ENCODE measurements at regions not wholly inside any gene's neighbourhood (a gene's known extent, or its start where the extent isn't known, plus 50 kb on each side); places are given as distances from the start of the nearest gene placed in this dataset.
A peak's percentile ranks its signal among the peaks of the same experiment; 100 is the strongest.

DNA sequence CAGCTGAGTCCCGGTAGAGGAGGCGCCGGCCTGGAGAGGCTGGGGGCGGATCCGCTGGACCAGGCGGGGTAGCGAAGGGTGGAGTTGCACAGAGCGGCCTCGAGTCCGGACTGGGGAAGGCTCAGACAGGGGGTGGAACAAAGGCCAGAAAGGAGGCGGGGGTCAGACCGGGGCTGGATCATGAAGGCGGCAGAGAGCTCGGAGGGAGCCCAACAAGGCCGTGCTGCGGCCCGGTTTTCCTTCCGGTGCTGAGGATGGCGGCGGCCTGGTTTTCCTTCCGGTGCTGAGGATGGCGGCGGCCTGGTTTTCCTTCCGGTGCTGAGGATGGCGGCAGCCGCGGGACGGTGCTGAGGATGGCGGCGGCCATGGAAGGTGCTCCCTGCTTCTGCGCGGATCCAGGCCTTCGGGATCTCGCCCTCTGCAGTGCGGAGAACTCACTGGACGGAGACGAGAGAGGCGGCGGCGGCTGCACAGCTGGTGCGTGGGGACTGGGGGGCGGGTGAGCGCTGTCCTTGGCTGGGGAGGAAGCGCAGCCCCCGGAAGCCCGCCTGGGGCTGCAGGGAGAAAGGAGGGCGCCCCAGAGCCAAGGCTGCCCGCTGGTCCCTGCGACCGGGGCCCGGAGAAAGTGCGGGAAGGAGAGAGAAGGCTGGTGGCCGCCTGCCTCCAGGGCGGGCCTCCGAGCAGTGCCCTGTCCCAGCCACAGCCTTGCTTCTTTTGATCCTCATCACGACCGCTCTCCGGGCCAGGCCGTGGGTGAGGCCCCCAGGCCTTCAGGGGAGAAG is 350.4 kb upstream of the B3GAT1 start:
- Mint-ChIP-seq H3K27ac (peak overlapping the region in 1 of 9 donors; percentile 55), H3K9me3 (peaks cover 0 to 21% (median 8%) of the 10 kb centered on the region in 11 donors), H3K4me1 (no peaks in the 10 kb centered on the region), H3K36me3 (peaks cover 0 to 5% (median 2%) of the 10 kb centered on the region in 5 donors), H3K27me3 (peaks cover 0 to 28% (median 11%) of the 10 kb centered on the region in 5 donors), H3K4me3 (peak overlapping the region in 2 of 10 donors; percentile 47 to 54)
- DNase-seq (no peak), ATAC-seq (peak; percentile 6)
- ChIA-PET CTCF (no interaction called here), POLR2A (no interaction called here)
- intact Hi-C loops (cut with micrococcal nuclease), result no loop called here
- Histone ChIP-seq H3K4me3 (ENCODE audit: low read length) (no peak overlapping the region), H3K27me3 (ENCODE audit: control insufficient read depth in 2 of 2, insufficient read depth in 2 of 2, low read length in 2 of 2) (no peaks in the 10 kb centered on the region), H3K9me3 (ENCODE audit: control insufficient read depth in 2 of 3, low read length in 3 of 3) (peaks cover 0 to under 1% (median 0%) of the 10 kb centered on the region in 3 experiments), H3K27ac (ENCODE audit: low read depth, low read length) (no peak overlapping the region), H3K4me1 (ENCODE audit: control insufficient read depth in 2 of 2, insufficient read depth in 2 of 2, low read length in 2 of 2) (no peaks in the 10 kb centered on the region), H3K36me3 (ENCODE audit: control insufficient read depth in 2 of 3, insufficient read depth in 3 of 3, low read length in 3 of 3) (no peaks in the 10 kb centered on the region)

DNA sequence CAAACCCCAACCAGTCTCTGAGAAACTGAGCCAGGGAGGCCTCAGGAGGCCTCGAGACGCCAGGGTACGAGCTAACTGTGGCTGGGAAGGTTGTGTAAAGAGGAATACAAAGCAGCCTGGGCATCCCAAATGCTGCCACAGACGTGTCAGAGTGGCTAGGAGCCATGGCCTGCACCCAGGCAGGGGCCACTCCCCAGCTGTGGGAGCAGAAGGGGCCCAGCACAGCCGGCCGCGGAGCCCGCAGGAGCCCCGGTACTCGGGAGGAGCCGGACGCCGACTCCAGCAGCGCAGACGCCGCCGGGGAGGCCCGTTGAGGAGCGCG is 349.8 kb upstream of the B3GAT1 start:
- Histone ChIP-seq H3K27ac (ENCODE audit: low read depth, low read length) (no peak overlapping the region), H3K4me3 (ENCODE audit: low read length) (no peak overlapping the region), H3K9me3 (ENCODE audit: control insufficient read depth in 2 of 3, low read length in 3 of 3) (no peaks in the 10 kb centered on the region), H3K36me3 (ENCODE audit: control insufficient read depth in 2 of 3, insufficient read depth in 3 of 3, low read length in 3 of 3) (no peaks in the 10 kb centered on the region), H3K4me1 (ENCODE audit: control insufficient read depth in 2 of 2, insufficient read depth in 2 of 2, low read length in 2 of 2) (no peaks in the 10 kb centered on the region), H3K27me3 (ENCODE audit: control insufficient read depth in 2 of 2, insufficient read depth in 2 of 2, low read length in 2 of 2) (no peaks in the 10 kb centered on the region)
- CTCF ChIA-PET, result no interaction called here
- POLR2A ChIA-PET, result no interaction called here
- Mint-ChIP-seq H3K27ac (no peak overlapping the region), H3K4me3 (peak overlapping the region in 1 of 10 donors; percentile 54), H3K27me3 (peaks cover 0 to 26% (median 11%) of the 10 kb centered on the region in 5 donors), H3K4me1 (no peaks in the 10 kb centered on the region), H3K36me3 (peaks cover 0 to 4% (median 2%) of the 10 kb centered on the region in 5 donors), H3K9me3 (peaks cover 0 to 16% (median 5%) of the 10 kb centered on the region in 11 donors)
- intact Hi-C loops (cut with micrococcal nuclease), result no loop called here
- ATAC-seq, result no peak
- DNase-seq, result no peak

DNA sequence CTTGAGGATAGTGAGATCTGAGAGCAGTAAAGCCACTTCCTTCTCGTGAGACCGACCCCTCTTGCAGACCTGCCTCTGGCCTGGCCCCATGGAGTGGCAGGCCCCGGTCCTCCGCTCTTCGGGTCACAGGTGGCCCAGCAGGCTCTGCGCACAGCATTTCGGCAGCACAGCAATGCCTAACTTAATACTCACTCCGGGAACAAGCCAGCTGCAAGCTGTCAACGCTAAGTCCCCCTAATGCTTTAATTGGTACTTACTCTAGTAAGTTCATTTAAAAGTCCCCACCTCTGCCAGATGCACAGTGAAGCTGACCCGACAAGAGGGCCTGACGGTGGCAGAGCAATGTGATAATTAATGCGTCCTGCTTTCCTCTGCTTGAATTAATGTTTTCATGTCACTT is 349.3 kb upstream of the B3GAT1 start:
- Mint-ChIP-seq H3K4me3 (peak overlapping the region in 1 of 10 donors; percentile 37), H3K36me3 (peaks cover 0 to 4% (median 0%) of the 10 kb centered on the region in 5 donors), H3K9me3 (peaks cover 0 to 11% (median 2%) of the 10 kb centered on the region in 11 donors), H3K4me1 (no peaks in the 10 kb centered on the region), H3K27ac (no peak overlapping the region), H3K27me3 (peaks cover 0 to 24% (median 11%) of the 10 kb centered on the region in 5 donors)
- intact Hi-C loops (cut with micrococcal nuclease), result no loop called here
- DNase-seq (no peak), ATAC-seq (no peak)
- CTCF ChIA-PET, result no interaction called here
- Histone ChIP-seq H3K4me1 (ENCODE audit: control insufficient read depth in 2 of 2, insufficient read depth in 2 of 2, low read length in 2 of 2) (no peaks in the 10 kb centered on the region), H3K27me3 (ENCODE audit: control insufficient read depth in 2 of 2, insufficient read depth in 2 of 2, low read length in 2 of 2) (no peaks in the 10 kb centered on the region), H3K9me3 (ENCODE audit: control insufficient read depth in 2 of 3, low read length in 3 of 3) (no peaks in the 10 kb centered on the region), H3K36me3 (ENCODE audit: control insufficient read depth in 2 of 3, insufficient read depth in 3 of 3, low read length in 3 of 3) (no peaks in the 10 kb centered on the region), H3K4me3 (ENCODE audit: low read length) (no peak overlapping the region), H3K27ac (ENCODE audit: low read depth, low read length) (no peak overlapping the region)
- POLR2A ChIA-PET, result no interaction called here

DNA sequence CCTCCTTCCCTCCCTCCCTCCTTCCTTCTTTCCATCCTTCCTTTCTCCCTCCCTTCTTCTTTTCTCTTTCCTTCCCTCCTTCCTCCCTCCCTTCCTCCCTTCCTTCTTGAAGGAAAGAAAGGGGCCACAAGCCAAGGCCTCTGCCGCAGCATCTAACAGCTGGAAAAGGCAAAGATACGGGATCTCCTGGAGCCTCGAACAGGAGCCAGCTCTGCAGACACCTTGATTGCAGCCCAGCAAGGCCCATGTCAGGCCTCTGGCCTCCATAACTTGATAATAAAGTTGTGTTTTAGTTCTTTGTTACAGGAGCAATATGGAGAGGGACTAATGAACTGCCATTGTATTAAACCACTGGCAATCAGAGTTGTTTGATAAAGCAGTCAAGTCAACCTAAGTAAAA is 348.9 kb upstream of the B3GAT1 start:
- Mint-ChIP-seq H3K4me3 (no peak overlapping the region), H3K4me1 (no peaks in the 10 kb centered on the region), H3K27ac (no peak overlapping the region), H3K27me3 (peaks cover 0 to 24% (median 11%) of the 10 kb centered on the region in 5 donors), H3K36me3 (peaks cover 0 to 4% (median 0%) of the 10 kb centered on the region in 5 donors), H3K9me3 (peaks cover 0 to 11% (median 2%) of the 10 kb centered on the region in 11 donors)
- no peaks in the 10 kb centered on the region for H3K27me3 ChIP-seq (ENCODE audit: control insufficient read depth in 2 of 2, insufficient read depth in 2 of 2, low read length in 2 of 2)
- no peak for ATAC-seq
- no peaks in the 10 kb centered on the region for H3K36me3 ChIP-seq (ENCODE audit: control insufficient read depth in 2 of 3, insufficient read depth in 3 of 3, low read length in 3 of 3)
- H3K4me1 ChIP-seq (ENCODE audit: control insufficient read depth in 2 of 2, insufficient read depth in 2 of 2, low read length in 2 of 2), result no peaks in the 10 kb centered on the region
- POLR2A ChIA-PET, result no interaction called here
- no peak overlapping the region for H3K4me3 ChIP-seq (ENCODE audit: low read length)
- H3K9me3 ChIP-seq (ENCODE audit: control insufficient read depth in 2 of 3, low read length in 3 of 3), result no peaks in the 10 kb centered on the region
- H3K27ac ChIP-seq (ENCODE audit: low read depth, low read length), result no peak overlapping the region
- intact Hi-C loops (cut with micrococcal nuclease), result no loop called here
- DNase-seq, result no peak
- CTCF ChIA-PET, result no interaction called here

DNA sequence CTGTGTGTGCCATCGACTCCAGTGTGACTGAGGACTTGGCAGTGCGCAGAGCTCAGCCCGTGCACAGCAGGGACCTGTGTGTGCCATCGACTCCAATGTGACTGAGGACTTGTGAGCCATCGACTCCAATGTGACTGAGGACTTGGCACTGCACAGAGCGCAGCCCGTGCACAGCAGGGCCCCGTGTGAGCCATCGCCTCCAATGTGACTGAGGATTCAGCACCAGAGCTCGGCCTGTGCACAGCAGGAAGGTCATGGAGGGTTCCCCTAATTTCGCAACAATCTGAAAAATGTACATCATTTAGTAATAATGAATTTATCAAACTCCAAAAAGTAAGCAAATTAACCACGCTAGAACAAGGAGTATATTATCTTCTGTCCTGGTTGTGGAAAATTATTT is 348.3 kb upstream of the B3GAT1 start:
- intact Hi-C loops (cut with micrococcal nuclease), result no loop called here
- CTCF ChIA-PET, result no interaction called here

DNA sequence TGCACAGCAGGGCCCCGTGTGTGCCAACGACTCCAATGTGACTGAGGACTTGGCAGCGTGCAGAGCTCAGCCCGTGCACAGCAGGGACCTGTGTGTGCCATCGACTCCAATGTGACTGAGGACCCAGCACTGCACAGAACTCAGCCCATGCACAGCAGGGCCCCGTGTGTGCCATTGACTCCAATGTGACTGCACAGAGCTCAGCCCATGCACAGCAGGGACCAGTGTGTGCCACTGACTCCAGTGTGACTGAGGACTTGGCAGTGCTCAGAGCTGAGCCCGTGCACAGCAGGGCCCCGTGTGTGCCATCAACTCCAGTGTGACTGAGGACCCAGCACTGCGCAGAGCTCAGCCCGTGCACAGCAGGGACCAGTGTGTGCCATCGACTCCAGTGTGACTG is 347.8 kb upstream of the B3GAT1 start:
- H3K36me3 ChIP-seq (ENCODE audit: control insufficient read depth in 2 of 3, insufficient read depth in 3 of 3, low read length in 3 of 3), result no peaks in the 10 kb centered on the region
- DNase-seq, result no peak
- ChIA-PET POLR2A (no interaction called here), CTCF (no interaction called here)
- Mint-ChIP-seq H3K36me3 (peaks cover 0 to 2% (median 0%) of the 10 kb centered on the region in 5 donors), H3K27me3 (peaks cover 0 to 29% (median 10%) of the 10 kb centered on the region in 5 donors), H3K27ac (no peak overlapping the region), H3K4me3 (no peak overlapping the region), H3K4me1 (no peaks in the 10 kb centered on the region), H3K9me3 (peaks cover 0 to 6% (median 0%) of the 10 kb centered on the region in 11 donors)
- intact Hi-C loops (cut with micrococcal nuclease), result no loop called here
- H3K27me3 ChIP-seq (ENCODE audit: control insufficient read depth in 2 of 2, insufficient read depth in 2 of 2, low read length in 2 of 2), result no peaks in the 10 kb centered on the region
- H3K9me3 ChIP-seq (ENCODE audit: control insufficient read depth in 2 of 3, low read length in 3 of 3), result no peaks in the 10 kb centered on the region
- H3K27ac ChIP-seq (ENCODE audit: low read depth, low read length), result no peak overlapping the region
- no peak overlapping the region for H3K4me3 ChIP-seq (ENCODE audit: low read length)
- ATAC-seq, result no peak
- H3K4me1 ChIP-seq (ENCODE audit: control insufficient read depth in 2 of 2, insufficient read depth in 2 of 2, low read length in 2 of 2), result no peaks in the 10 kb centered on the region

More for the DNA sequence above, 348.3 kb upstream of the B3GAT1 start:
- no peaks in the 10 kb centered on the region for H3K36me3 ChIP-seq (ENCODE audit: control insufficient read depth in 2 of 3, insufficient read depth in 3 of 3, low read length in 3 of 3)
- no peaks in the 10 kb centered on the region for H3K9me3 ChIP-seq (ENCODE audit: control insufficient read depth in 2 of 3, low read length in 3 of 3)
- H3K27ac Mint-ChIP-seq, result no peak overlapping the region
- H3K4me3 Mint-ChIP-seq, result no peak overlapping the region
- H3K4me1 ChIP-seq (ENCODE audit: control insufficient read depth in 2 of 2, insufficient read depth in 2 of 2, low read length in 2 of 2), result no peaks in the 10 kb centered on the region
- H3K27me3 Mint-ChIP-seq, result peaks cover 0 to 29% (median 12%) of the 10 kb centered on the region in 5 donors
- H3K9me3 Mint-ChIP-seq, result peaks cover 0 to 6% (median 0%) of the 10 kb centered on the region in 11 donors
- H3K4me1 Mint-ChIP-seq, result no peaks in the 10 kb centered on the region
- H3K27ac ChIP-seq (ENCODE audit: low read depth, low read length), result no peak overlapping the region
- H3K27me3 ChIP-seq (ENCODE audit: control insufficient read depth in 2 of 2, insufficient read depth in 2 of 2, low read length in 2 of 2), result no peaks in the 10 kb centered on the region
- no peak for ATAC-seq
- H3K4me3 ChIP-seq (ENCODE audit: low read length), result no peak overlapping the region
- no peak for DNase-seq
- POLR2A ChIA-PET, result no interaction called here
- H3K36me3 Mint-ChIP-seq, result peaks cover 0 to 4% (median 0%) of the 10 kb centered on the region in 5 donors

DNA sequence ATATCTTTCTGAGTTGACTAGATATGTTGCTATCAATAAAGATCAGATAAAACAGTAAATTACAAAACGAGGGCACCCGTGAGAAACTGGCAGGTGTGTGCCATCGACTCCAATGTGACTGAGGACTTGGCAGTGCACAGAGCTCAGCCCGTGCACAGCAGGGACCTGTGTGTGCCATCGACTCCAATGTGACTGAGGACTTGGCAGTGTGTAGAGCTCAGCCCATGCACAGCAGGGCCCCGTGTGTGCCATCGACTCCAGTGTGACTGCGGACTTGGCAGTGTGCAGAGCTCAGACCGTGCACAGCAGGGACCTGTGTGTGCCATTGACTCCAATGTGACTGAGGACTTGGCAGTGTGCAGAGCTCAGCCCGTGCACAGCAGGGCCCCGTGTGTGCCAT is 347.2 kb upstream of the B3GAT1 start:
- ChIA-PET CTCF (no interaction called here), POLR2A (no interaction called here)
- Histone ChIP-seq H3K4me1 (ENCODE audit: control insufficient read depth in 2 of 2, insufficient read depth in 2 of 2, low read length in 2 of 2) (no peaks in the 10 kb centered on the region), H3K9me3 (ENCODE audit: control insufficient read depth in 2 of 3, low read length in 3 of 3) (no peaks in the 10 kb centered on the region), H3K36me3 (ENCODE audit: control insufficient read depth in 2 of 3, insufficient read depth in 3 of 3, low read length in 3 of 3) (no peaks in the 10 kb centered on the region), H3K4me3 (ENCODE audit: low read length) (no peak overlapping the region), H3K27ac (ENCODE audit: low read depth, low read length) (no peak overlapping the region), H3K27me3 (ENCODE audit: control insufficient read depth in 2 of 2, insufficient read depth in 2 of 2, low read length in 2 of 2) (no peaks in the 10 kb centered on the region)
- H3K27me3 Mint-ChIP-seq, result peaks cover 0 to 29% (median 9%) of the 10 kb centered on the region in 5 donors
- H3K9me3 Mint-ChIP-seq, result peaks cover 0 to 4% (median 0%) of the 10 kb centered on the region in 11 donors
- DNase-seq (no peak), ATAC-seq (no peak)
- no peak overlapping the region for H3K4me3 Mint-ChIP-seq
- H3K36me3 Mint-ChIP-seq, result no peaks in the 10 kb centered on the region
- no peaks in the 10 kb centered on the region for H3K4me1 Mint-ChIP-seq
- intact Hi-C loops (cut with micrococcal nuclease), result no loop called here
- H3K27ac Mint-ChIP-seq, result no peak overlapping the region

Measured in naive thymus-derived CD4-positive, alpha-beta T cell (primary cell).